ENCODE measurements at regions not wholly inside any gene's neighbourhood (a gene's known extent, or its start where the extent isn't known, plus 50 kb on each side); places are given as distances from the start of the nearest gene placed in this dataset.
"Not testable (repeated sequence)": the region's sequence is repeated elsewhere in the genome, so short reads cannot be mapped to it uniquely, and the experiment has no call there.

DNA sequence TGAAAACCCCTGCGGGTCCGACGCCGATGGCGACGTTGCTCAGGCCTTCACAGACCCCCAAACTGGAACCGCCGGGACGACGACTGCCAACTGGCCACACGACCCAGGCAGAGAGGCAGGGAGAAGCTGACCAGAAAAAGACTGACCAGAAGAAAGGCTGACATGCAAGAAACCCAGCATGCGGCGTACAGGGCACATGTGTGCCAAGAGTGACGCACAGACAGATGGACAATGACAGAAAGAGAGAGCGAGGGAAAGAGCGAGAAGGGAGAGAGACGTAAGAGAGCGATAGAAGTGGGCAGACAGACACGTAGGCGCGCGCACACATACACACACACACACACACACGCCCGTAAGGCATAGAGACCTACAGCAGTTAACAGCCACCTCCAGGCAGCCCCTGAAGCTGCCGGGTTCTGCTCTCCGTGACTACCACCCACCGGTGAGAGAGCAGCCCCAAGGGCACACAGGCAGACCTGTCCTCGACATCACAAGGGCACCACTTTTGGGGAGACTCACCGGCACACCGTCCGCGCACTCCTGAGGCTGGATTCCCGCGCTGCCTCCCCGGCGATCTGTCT is 67.2 kb upstream of the ZNF527 start:
- intact Hi-C loops (cut with micrococcal nuclease), result no loop called here
- ChIA-PET CTCF (ENCODE audit: partially characterized antibody) (interaction anchor here (0.6 kb wide), 1 partner anchor 37 kb away, joined by 3 read pairs; no protein-coding TSS in a partner anchor), POLR2A (ENCODE audit: partially characterized antibody) (no interaction called here)

DNA sequence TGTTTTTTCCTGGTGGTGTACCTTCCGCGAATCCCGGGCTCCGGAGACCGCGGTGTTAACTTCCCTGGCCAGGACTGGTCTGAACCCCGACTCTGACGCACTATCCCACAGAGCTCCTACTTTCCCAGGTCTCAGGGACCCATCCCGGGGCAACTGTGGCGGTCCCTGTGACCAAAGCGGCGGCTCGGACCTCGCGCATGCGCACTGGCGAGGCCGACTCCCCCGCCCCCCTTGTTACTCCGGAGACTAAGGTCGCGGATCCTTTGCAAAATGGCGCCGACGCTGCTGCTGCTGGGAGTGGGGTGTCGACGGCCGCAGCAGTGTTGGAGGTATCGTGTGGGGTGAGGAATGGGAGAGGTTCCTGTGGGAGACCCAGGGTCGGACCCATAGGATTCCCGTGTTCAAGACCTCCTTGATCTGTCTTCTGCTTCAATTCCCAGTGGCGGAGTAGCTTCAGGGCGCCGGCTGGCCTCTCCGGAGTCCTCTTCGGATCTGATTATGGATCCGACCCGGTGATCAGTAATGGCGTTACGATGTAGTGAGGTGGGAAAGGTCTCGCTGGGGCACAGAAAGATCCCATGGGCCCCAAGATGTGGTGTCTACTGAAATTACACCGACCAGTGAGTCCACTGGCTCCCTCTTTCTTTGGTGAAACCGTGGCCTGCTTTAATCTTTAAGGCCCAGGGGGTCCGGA is 66.6 kb upstream of the ZNF527 start:
- H3K4me3 ChIP-seq (ENCODE audit: low read length in 2 of 2), result no peak overlapping the region

More for the DNA sequence above, 67.2 kb upstream of the ZNF527 start:
- no peaks in the 10 kb centered on the region for H3K4me1 ChIP-seq (ENCODE audit: insufficient read depth, low read length)
- no peaks in the 10 kb centered on the region for H3K36me3 ChIP-seq (ENCODE audit: insufficient read depth, low read length)
- H3K36me3 Mint-ChIP-seq, result peaks cover 2 to 4% of the 10 kb centered on the region in 2 donors
- H3K9me3 ChIP-seq (ENCODE audit: control insufficient read depth in 1 of 2, low read length in 2 of 2), result no peaks in the 10 kb centered on the region
- H3K27me3 ChIP-seq (ENCODE audit: insufficient read depth, low read length), result no peaks in the 10 kb centered on the region
- no peak overlapping the region for H3K4me3 ChIP-seq (ENCODE audit: low read length in 2 of 2)
- H3K27ac ChIP-seq (ENCODE audit: low read depth, low read length), result no peak overlapping the region
- no peak for DNase-seq
- H3K4me1 Mint-ChIP-seq, result peaks cover 0 to 5% (median 0%) of the 10 kb centered on the region in 4 donors
- peak overlapping the region in 4 of 8 donors; percentile 12 to 57 (median 28) for H3K4me3 Mint-ChIP-seq
- H3K27me3 Mint-ChIP-seq, result peaks cover 0 to 3% of the 10 kb centered on the region in 2 donors
- H3K27ac Mint-ChIP-seq, result no peak overlapping the region
- peaks cover 0 to 15% (median 5%) of the 10 kb centered on the region in 8 donors for H3K9me3 Mint-ChIP-seq

DNA sequence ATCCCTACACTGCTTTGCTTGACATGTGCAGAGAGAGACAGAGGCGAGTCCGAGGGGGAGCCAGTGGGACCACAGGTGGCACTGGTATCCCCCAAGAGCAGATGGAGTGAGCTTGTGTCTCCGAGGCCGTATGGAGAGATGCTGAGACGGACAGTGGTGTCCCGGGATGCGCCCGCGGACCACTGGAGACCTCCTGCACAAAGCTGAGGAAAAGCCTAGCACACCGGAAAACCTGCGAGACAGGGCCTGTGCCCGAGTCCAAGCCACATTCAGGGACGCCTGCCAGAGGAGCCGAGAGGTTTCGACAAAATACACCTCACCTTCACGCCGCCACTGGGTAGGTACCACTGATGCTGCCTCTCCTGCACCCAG is 66.0 kb upstream of the ZNF527 start:
- Histone ChIP-seq H3K4me1 (ENCODE audit: insufficient read depth, low read length) (no peaks in the 10 kb centered on the region), H3K4me3 (ENCODE audit: low read length in 2 of 2) (no peak overlapping the region), H3K36me3 (ENCODE audit: insufficient read depth, low read length) (no peaks in the 10 kb centered on the region), H3K27me3 (ENCODE audit: insufficient read depth, low read length) (no peaks in the 10 kb centered on the region), H3K27ac (ENCODE audit: low read depth, low read length) (no peak overlapping the region), H3K9me3 (ENCODE audit: control insufficient read depth in 1 of 2, low read length in 2 of 2) (no peaks in the 10 kb centered on the region)
- H3K27me3 Mint-ChIP-seq, result peaks cover 0 to 3% of the 10 kb centered on the region in 2 donors
- H3K4me1 Mint-ChIP-seq, result peaks cover 0 to 5% (median 0%) of the 10 kb centered on the region in 4 donors
- H3K9me3 Mint-ChIP-seq, result peaks cover 0 to 15% (median 5%) of the 10 kb centered on the region in 8 donors
- ChIA-PET CTCF (ENCODE audit: partially characterized antibody) (no interaction called here), POLR2A (ENCODE audit: partially characterized antibody) (no interaction called here)
- intact Hi-C loops (cut with micrococcal nuclease), result no loop called here
- peaks cover 2 to 4% of the 10 kb centered on the region in 2 donors for H3K36me3 Mint-ChIP-seq
- no peak overlapping the region for H3K27ac Mint-ChIP-seq
- no peak for DNase-seq
- no peak overlapping the region for H3K4me3 Mint-ChIP-seq

More for the DNA sequence above, 66.6 kb upstream of the ZNF527 start:
- CTCF ChIA-PET (ENCODE audit: partially characterized antibody), result interaction anchor here (0.6 kb wide), 1 partner anchor 36 kb away, joined by 3 read pairs; no protein-coding TSS in a partner anchor
- intact Hi-C loops (cut with micrococcal nuclease), result no loop called here
- H3K27me3 ChIP-seq (ENCODE audit: insufficient read depth, low read length), result no peaks in the 10 kb centered on the region
- no peaks in the 10 kb centered on the region for H3K4me1 ChIP-seq (ENCODE audit: insufficient read depth, low read length)
- H3K27ac ChIP-seq (ENCODE audit: low read depth, low read length), result no peak overlapping the region
- POLR2A ChIA-PET (ENCODE audit: partially characterized antibody), result no interaction called here
- Mint-ChIP-seq H3K4me1 (peaks cover 0 to 5% (median 0%) of the 10 kb centered on the region in 4 donors), H3K9me3 (peaks cover 0 to 15% (median 5%) of the 10 kb centered on the region in 8 donors), H3K4me3 (peak overlapping the region in 3 of 8 donors; percentile 12 to 38 (median 23)), H3K27ac (no peak overlapping the region), H3K27me3 (peaks cover 0 to 3% of the 10 kb centered on the region in 2 donors), H3K36me3 (peaks cover 2 to 4% of the 10 kb centered on the region in 2 donors)
- no peaks in the 10 kb centered on the region for H3K9me3 ChIP-seq (ENCODE audit: control insufficient read depth in 1 of 2, low read length in 2 of 2)
- H3K36me3 ChIP-seq (ENCODE audit: insufficient read depth, low read length), result no peaks in the 10 kb centered on the region
- peak in 1 of 5 donors; percentile 11 for DNase-seq

DNA sequence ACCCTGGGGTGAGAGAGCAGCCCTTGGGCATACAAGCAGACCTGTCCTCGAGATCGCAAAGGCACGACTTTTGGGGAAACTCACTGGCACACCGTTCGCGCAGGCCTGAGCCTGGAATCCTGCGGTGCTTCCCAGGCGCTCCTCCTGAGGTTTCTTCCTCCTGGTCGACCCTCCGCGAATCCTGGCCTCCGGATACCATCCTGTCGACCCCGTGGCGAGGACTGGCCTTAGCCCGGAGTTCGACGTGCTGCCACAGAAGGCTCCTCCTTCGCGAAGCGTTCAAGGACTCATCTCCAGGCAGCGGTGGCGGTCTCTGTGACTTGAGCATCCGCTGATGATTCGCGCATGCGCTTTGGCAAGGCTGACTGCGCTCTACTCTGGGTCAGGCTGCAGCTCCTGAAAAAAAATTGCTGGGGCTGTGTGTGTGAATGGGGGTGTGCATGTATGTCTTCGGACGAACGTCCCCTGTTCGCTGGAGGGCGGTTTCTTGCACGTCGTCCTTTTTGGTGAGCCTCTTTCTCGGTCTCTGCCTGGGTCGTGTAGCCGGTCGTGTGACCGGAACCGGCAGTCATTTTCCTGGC is 64.4 kb upstream of the ZNF527 start:
- no peak overlapping the region for H3K27ac Mint-ChIP-seq
- POLR2A ChIA-PET (ENCODE audit: partially characterized antibody), result no interaction called here
- H3K4me1 ChIP-seq (ENCODE audit: insufficient read depth, low read length), result no peaks in the 10 kb centered on the region

DNA sequence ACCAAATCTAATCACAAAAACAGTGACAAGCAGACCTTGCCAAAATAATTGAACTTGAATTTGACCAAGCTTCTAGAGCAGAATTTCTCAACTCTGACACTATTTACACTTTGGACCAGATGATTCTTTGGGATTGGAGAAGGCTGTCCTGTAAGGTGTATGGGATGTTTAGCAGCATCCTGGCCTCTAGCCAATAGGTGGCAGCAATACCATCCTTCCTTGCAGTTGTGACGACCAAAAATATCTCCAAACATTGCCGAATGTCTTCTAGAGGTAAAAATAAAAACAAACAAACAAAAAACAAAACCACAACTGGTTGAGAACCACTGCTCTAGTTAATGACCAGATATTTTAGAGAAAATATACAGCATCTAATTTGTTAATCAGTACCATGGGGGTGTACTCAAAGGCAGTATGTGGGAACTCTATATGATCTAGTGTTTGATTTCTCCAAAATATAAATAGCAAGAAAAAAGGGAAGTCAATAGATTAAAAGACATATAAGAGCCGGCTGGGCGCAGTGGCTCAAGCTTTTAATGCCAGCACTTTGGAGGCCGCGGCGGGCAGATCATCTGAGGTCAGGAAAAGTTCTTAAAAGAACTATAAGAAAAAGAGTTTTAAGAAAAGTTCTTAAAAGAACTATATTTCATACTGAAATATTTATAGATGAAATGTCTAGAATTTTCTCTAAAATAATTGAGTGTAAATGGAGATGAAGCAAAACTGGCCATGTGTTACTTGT is 60.9 kb upstream of the ZNF527 start:
- peaks cover 5% of the 10 kb centered on the region for H3K4me1 ChIP-seq (ENCODE audit: insufficient read depth, low read length)
- peaks cover 0 to 13% (median 6%) of the 10 kb centered on the region in 8 donors for H3K9me3 Mint-ChIP-seq
- no peak overlapping the region for H3K4me3 Mint-ChIP-seq
- H3K27me3 Mint-ChIP-seq, result peaks cover 1 to 5% of the 10 kb centered on the region in 2 donors
- peak in 3 of 5 donors; percentile 31 to 39 (median 38) for DNase-seq
- no peaks in the 10 kb centered on the region for H3K9me3 ChIP-seq (ENCODE audit: control insufficient read depth in 1 of 2, low read length in 2 of 2)
- intact Hi-C loops (cut with micrococcal nuclease), result loop anchor here (10.0 kb wide), 3 partner anchors 345 to 1095 kb away; partner anchors contain the start of genes CATSPERG, ZFP30, ZNF146 and ZNF565
- H3K27ac ChIP-seq (ENCODE audit: low read depth, low read length), result no peak overlapping the region
- H3K4me1 Mint-ChIP-seq, result peaks cover 9 to 19% (median 13%) of the 10 kb centered on the region in 4 donors
- POLR2A ChIA-PET (ENCODE audit: partially characterized antibody), result no interaction called here
- H3K36me3 ChIP-seq (ENCODE audit: insufficient read depth, low read length), result no peaks in the 10 kb centered on the region
- no peaks in the 10 kb centered on the region for H3K27me3 ChIP-seq (ENCODE audit: insufficient read depth, low read length)
- peak overlapping the region in 1 of 7 donors; percentile 10 for H3K27ac Mint-ChIP-seq
- CTCF ChIA-PET (ENCODE audit: partially characterized antibody), result interaction anchor here (0.9 to 1.8 kb wide), 5 partner anchors 9 to 242 kb away, joined by 3 to 6 read pairs (median 5); partner anchors contain the start of gene ZNF527
- H3K4me3 ChIP-seq (ENCODE audit: low read length in 2 of 2), result no peak overlapping the region
- peaks cover 0 to 4% of the 10 kb centered on the region in 2 donors for H3K36me3 Mint-ChIP-seq

More for the DNA sequence above, 64.4 kb upstream of the ZNF527 start:
- H3K27me3 Mint-ChIP-seq, result peaks cover 0 to 3% of the 10 kb centered on the region in 2 donors
- H3K9me3 ChIP-seq (ENCODE audit: control insufficient read depth in 1 of 2, low read length in 2 of 2), result no peaks in the 10 kb centered on the region
- H3K4me3 ChIP-seq (ENCODE audit: low read length in 2 of 2), result no peak overlapping the region
- no peak for DNase-seq
- H3K4me3 Mint-ChIP-seq, result peak overlapping the region in 1 of 8 donors; percentile 13
- H3K27me3 ChIP-seq (ENCODE audit: insufficient read depth, low read length), result no peaks in the 10 kb centered on the region
- no peak overlapping the region for H3K27ac ChIP-seq (ENCODE audit: low read depth, low read length)
- CTCF ChIA-PET (ENCODE audit: partially characterized antibody), result no interaction called here
- peaks cover 0 to 15% (median 5%) of the 10 kb centered on the region in 8 donors for H3K9me3 Mint-ChIP-seq
- peaks cover 2 to 4% of the 10 kb centered on the region in 2 donors for H3K36me3 Mint-ChIP-seq
- no peaks in the 10 kb centered on the region for H3K36me3 ChIP-seq (ENCODE audit: insufficient read depth, low read length)
- H3K4me1 Mint-ChIP-seq, result peaks cover 0 to 5% (median 0%) of the 10 kb centered on the region in 4 donors
- intact Hi-C loops (cut with micrococcal nuclease), result no loop called here

DNA sequence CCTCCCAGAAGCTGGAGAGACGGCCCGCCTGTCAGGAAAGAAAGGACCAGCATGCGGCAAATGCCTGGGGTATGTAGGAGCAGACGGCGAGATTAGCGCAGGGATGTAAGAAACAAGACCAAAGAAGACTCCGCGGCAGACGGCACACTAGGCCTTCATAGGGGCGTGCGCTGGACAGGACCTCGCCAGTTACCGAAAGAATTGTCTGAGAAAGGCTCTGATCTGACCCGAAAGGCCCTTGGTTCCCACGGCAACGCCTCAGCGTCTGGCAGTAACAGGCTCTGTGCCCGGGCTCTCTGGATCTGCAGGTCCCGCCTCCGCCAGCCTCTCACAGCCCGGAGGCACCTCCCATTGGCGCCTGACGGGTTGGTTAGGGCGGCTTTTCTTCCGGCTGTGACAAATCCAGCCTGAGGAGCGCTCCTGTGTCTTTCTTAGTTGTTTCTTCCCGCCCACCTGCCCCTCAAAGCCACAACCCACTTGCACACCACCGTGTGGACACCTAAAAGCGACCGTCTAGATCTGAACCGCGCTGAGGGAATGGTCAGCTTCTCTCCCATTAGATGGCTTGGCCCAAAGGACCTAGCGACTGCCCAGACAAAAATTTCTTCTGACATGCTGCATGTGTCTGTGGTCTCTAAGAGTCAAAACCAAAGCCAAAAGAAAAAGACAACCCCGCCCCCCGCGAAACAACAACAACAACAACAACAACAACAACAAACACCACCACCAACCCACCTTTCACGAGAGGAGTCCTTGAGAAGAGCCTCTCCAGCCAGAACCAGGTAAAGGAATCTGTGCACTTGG is 58.2 kb upstream of the ZNF527 start:
- peak overlapping the region; percentile 6 to 90 (median 75) for H3K27ac Mint-ChIP-seq
- intact Hi-C loops (cut with micrococcal nuclease), result loop anchor here (10.0 kb wide), 3 partner anchors 342 to 1098 kb away; partner anchors contain the start of genes CATSPERG, ZFP30, ZNF146 and ZNF565
- H3K27me3 Mint-ChIP-seq; H3K27me3 ChIP-seq (ENCODE audit: insufficient read depth, low read length); H3K36me3 Mint-ChIP-seq; H3K9me3 ChIP-seq (ENCODE audit: control insufficient read depth in 1 of 2, low read length in 2 of 2); H3K4me1 ChIP-seq (ENCODE audit: insufficient read depth, low read length); H3K36me3 ChIP-seq (ENCODE audit: insufficient read depth, low read length); H3K27ac ChIP-seq (ENCODE audit: low read depth, low read length): not testable (repeated sequence)
- H3K4me3 Mint-ChIP-seq, result peak overlapping the region; percentile 79 to 88 (median 83)
- peak overlapping the region; percentile 10 to 15 for H3K4me3 ChIP-seq (ENCODE audit: low read length in 2 of 2)
- peaks cover 10 to 25% (median 17%) of the 10 kb centered on the region in 4 donors for H3K4me1 Mint-ChIP-seq
- peaks cover 0 to 25% (median 9%) of the 10 kb centered on the region in 8 donors for H3K9me3 Mint-ChIP-seq
- peak; percentile 36 to 71 (median 56) for DNase-seq
- POLR2A ChIA-PET (ENCODE audit: partially characterized antibody), result interaction anchor here (1.3 kb wide), 1 partner anchor 58 kb away, joined by 6 read pairs; the partner anchor contains the start of gene ZNF527
- CTCF ChIA-PET (ENCODE audit: partially characterized antibody), result interaction anchor here (0.6 kb wide), 1 partner anchor 1282 kb away, joined by 3 read pairs; no protein-coding TSS in a partner anchor
